ENCODE measurements at regions not wholly inside any gene's neighbourhood (a gene's known extent, or its start where the extent isn't known, plus 50 kb on each side); places are given as distances from the start of the nearest gene placed in this dataset.

GRCh38 chr21:24310788-24311187 lies 1296.5 kb downstream of the MRPL39 start:
- Histone ChIP-seq H3K79me2 (ENCODE audit: control insufficient read depth, insufficient read depth, low read length) (no peaks in the 10 kb centered on the region), H4K20me1 (ENCODE audit: control insufficient read depth, extremely low read depth, insufficient read depth, low read length) (no peaks in the 10 kb centered on the region), H3K4me2 (ENCODE audit: control insufficient read depth, extremely low read depth, insufficient read depth, low read depth, low read length) (no peak overlapping the region), H3K9me1 (ENCODE audit: control insufficient read depth, extremely low read depth, insufficient read depth, low read length) (no peaks in the 10 kb centered on the region), H3K9ac (ENCODE audit: control insufficient read depth, extremely low read depth, insufficient read depth, low read length) (no peak overlapping the region), H3K36me3 (ENCODE audit: control insufficient read depth in 2 of 2, extremely low read depth in 1 of 2, insufficient read depth in 2 of 2, low read length in 2 of 2) (no peaks in the 10 kb centered on the region), H3K27ac (ENCODE audit: control insufficient read depth, insufficient read depth, low read length) (no peak overlapping the region), H3K9me3 (ENCODE audit: control insufficient read depth, low read depth, low read length) (no peaks in the 10 kb centered on the region), H3K4me1 (ENCODE audit: control insufficient read depth, extremely low read depth, insufficient read depth, low read length) (no peaks in the 10 kb centered on the region), H2AFZ (ENCODE audit: control insufficient read depth, low read length) (no peak overlapping the region), H3K27me3 (ENCODE audit: control insufficient read depth, extremely low read depth, insufficient read depth, low read length) (no peaks in the 10 kb centered on the region), H3K4me3 (ENCODE audit: control insufficient read depth in 2 of 3, extremely low read depth in 1 of 3, insufficient read depth in 2 of 3, low read depth in 1 of 3, low read length in 3 of 3) (no peak overlapping the region)
- dilution Hi-C loops (cut with MboI; ENCODE audit: extremely low pct_ligation_motif_present, low sequenced_read_pairs) = no loop called here
- FAIRE-seq = no peak
- TF ChIP-seq EZH2 (IDR thresholded peaks at IDR 0.05; ENCODE audit: low read length) (no peak), CTCF (optimal IDR thresholded peaks at IDR 0.05 in 1 of 3, IDR thresholded peaks at IDR 0.05 in 1 of 3, conservative IDR thresholded peaks at IDR 0.05 in 1 of 3; ENCODE audit: extremely low read depth in 1 of 3, insufficient read depth in 2 of 3, low read length in 3 of 3) (no peak)
- DNase-seq (ENCODE audit: low read depth, low spot score) = no peak

- Histone ChIP-seq H3K4me2 (ENCODE audit: control insufficient read depth, extremely low read depth, insufficient read depth, low read depth, low read length) (no peak overlapping the region), H3K4me3 (ENCODE audit: control insufficient read depth in 2 of 3, extremely low read depth in 1 of 3, insufficient read depth in 2 of 3, low read depth in 1 of 3, low read length in 3 of 3) (no peak overlapping the region), H3K27ac (ENCODE audit: control insufficient read depth, insufficient read depth, low read length) (no peak overlapping the region), H2AFZ (ENCODE audit: control insufficient read depth, low read length) (no peak overlapping the region), H3K27me3 (ENCODE audit: control insufficient read depth, extremely low read depth, insufficient read depth, low read length) (no peaks in the 10 kb centered on the region), H3K9me1 (ENCODE audit: control insufficient read depth, extremely low read depth, insufficient read depth, low read length) (no peaks in the 10 kb centered on the region), H3K4me1 (ENCODE audit: control insufficient read depth, extremely low read depth, insufficient read depth, low read length) (no peaks in the 10 kb centered on the region), H4K20me1 (ENCODE audit: control insufficient read depth, extremely low read depth, insufficient read depth, low read length) (no peaks in the 10 kb centered on the region), H3K9me3 (ENCODE audit: control insufficient read depth, low read depth, low read length) (no peaks in the 10 kb centered on the region), H3K79me2 (ENCODE audit: control insufficient read depth, insufficient read depth, low read length) (no peaks in the 10 kb centered on the region), H3K36me3 (ENCODE audit: control insufficient read depth in 2 of 2, extremely low read depth in 1 of 2, insufficient read depth in 2 of 2, low read length in 2 of 2) (no peaks in the 10 kb centered on the region), H3K9ac (ENCODE audit: control insufficient read depth, extremely low read depth, insufficient read depth, low read length) (no peak overlapping the region)
- no peak for FAIRE-seq
- dilution Hi-C loops (cut with MboI; ENCODE audit: extremely low pct_ligation_motif_present, low sequenced_read_pairs) = no loop called here
- DNase-seq (ENCODE audit: low read depth, low spot score) = no peak
- TF ChIP-seq CTCF (optimal IDR thresholded peaks at IDR 0.05 in 1 of 3, IDR thresholded peaks at IDR 0.05 in 1 of 3, conservative IDR thresholded peaks at IDR 0.05 in 1 of 3; ENCODE audit: extremely low read depth in 1 of 3, insufficient read depth in 2 of 3, low read length in 3 of 3) (no peak), EZH2 (IDR thresholded peaks at IDR 0.05; ENCODE audit: low read length) (no peak)
Measured at GRCh38 chr21:24308183-24308582, 1299.1 kb downstream of the MRPL39 start.

Measured in keratinocyte (primary cell).